LNCAP (cell line): ENCODE measurements at regions not wholly inside any gene's neighbourhood (a gene's known extent, or its start where the extent isn't known, plus 50 kb on each side); places are given as distances from the start of the nearest gene placed in this dataset.

Experiments
- TF ChIP-seq, protein P1 (sequence below): fragments of 450-650 bp; IDR thresholded peaks from 2 replicates; pipeline ENCODE4 v1.5.1; 2017; ENCODE audit warnings: mild to moderate bottlenecking

DNA sequence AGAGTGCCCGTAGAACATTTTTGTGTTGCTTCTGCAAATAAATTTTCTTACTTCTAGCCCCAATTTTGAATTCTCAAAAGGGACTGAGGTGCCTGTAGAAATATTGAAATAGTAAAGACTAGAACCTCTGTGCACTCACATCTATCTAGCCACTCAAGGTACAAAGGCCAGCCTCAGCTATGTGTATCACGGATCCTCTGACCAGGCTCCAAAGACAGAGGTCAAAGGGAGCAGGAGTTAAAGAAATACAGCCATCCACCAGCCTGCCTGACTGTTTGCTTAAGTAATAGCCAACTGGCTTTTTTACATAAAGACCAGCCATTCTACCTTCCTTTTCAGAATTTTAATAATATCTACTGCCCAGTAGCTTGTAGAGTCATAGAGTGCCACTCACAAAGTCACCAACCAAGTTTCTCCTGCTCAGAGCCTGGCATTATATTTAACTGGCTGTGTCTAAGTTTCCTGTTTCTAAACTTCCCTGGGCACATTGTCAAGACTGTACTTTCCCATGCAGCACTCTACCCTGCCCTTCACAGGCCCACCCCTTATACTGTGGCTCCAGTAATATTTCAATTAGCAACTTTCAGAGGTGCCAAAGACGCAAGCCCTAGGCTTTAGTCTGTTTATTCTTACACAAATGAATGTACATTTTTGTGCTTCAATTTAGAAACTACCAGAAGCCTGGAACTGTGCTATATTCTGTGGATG, 338.3 kb upstream of the NT5C1B start:
- TF ChIP-seq, protein P1, sequence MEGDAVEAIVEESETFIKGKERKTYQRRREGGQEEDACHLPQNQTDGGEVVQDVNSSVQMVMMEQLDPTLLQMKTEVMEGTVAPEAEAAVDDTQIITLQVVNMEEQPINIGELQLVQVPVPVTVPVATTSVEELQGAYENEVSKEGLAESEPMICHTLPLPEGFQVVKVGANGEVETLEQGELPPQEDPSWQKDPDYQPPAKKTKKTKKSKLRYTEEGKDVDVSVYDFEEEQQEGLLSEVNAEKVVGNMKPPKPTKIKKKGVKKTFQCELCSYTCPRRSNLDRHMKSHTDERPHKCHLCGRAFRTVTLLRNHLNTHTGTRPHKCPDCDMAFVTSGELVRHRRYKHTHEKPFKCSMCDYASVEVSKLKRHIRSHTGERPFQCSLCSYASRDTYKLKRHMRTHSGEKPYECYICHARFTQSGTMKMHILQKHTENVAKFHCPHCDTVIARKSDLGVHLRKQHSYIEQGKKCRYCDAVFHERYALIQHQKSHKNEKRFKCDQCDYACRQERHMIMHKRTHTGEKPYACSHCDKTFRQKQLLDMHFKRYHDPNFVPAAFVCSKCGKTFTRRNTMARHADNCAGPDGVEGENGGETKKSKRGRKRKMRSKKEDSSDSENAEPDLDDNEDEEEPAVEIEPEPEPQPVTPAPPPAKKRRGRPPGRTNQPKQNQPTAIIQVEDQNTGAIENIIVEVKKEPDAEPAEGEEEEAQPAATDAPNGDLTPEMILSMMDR, result no peak

DNA sequence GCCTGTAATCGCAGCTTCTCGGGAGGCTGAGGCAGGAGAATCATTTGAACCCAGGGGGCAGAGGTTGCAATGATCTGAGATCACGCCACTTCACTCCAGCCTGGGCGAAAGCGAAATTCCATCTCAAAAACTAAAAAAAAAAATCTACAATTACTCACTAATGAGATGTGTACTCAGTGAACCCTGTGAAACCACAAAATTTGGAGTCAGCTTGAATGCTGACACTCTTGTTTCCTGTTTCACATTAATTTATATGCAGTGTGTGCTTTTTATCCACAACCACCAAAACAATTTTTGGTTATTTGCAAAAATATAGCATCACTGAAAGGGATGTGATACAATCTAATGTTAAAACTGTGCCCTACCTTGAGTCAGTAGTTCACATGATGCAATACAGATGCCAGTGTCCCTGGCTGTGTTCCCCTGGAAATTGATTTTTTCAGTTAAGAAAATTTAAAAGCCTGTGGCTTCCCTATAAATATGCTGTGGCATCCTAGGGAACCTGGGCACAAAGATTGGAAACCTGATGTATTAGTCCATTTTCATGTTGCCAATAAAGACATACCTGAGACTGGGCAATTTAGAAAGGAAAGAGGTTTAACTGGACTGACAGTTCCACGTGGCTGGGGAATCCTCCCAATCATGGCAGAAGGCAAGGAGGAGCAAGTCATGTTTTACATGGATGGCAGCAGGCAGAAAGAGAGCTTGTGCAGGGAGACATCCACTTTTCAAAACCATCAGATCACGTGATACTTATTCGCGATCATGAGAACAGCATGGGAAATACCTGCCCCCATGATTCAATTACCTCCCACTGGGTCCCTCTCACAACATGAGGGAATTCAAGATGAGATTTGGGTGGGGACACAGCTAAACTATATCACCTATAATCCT, 337.5 kb upstream of the NT5C1B start:
- TF ChIP-seq, protein P1, result no peak

DNA sequence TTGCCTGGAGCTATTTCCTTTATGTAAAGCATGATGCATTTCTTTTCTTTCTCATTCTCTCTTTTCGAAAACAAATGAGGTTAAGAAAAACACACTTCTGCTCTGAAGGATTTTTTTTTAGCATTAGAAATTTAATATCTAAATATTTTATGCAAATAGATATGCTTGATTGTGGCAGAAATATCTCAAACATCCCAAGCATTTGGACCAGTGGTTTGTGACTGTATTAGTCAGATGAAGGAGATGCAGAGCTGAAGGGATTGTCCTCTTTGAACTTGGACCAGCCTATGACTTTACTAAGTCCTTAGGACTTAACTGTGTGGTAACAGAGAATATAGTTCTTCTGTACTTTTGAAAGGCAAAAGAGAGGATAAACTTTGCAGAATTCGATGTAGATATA, 335.9 kb upstream of the NT5C1B start:
- TF ChIP-seq, protein P1, result no peak

GRCh38 chr2:18924886-18925285, 335.5 kb upstream of the NT5C1B start:
- TF ChIP-seq, protein P1, result no peak

GRCh38 chr2:18924386-18924785, 335.0 kb upstream of the NT5C1B start:
- TF ChIP-seq, protein P1, result no peak

- TF ChIP-seq, protein P1, result no peak
Observed at GRCh38 chr2:18922276-18922675, 332.9 kb upstream of the NT5C1B start.

GRCh38 chr2:18918280-18918679, 328.9 kb upstream of the NT5C1B start:
- TF ChIP-seq, protein P1, result no peak
